SHP77 (cell line): ENCODE measurements at regions not wholly inside any gene's neighbourhood (a gene's known extent, or its start where the extent isn't known, plus 50 kb on each side); places are given as distances from the start of the nearest gene placed in this dataset.

Experiments used
- DNase-seq, 2 experiments: peaks; one replicate each; lab custom pipeline; 2025; lab: John Stamatoyannopoulos, UW

DNA sequence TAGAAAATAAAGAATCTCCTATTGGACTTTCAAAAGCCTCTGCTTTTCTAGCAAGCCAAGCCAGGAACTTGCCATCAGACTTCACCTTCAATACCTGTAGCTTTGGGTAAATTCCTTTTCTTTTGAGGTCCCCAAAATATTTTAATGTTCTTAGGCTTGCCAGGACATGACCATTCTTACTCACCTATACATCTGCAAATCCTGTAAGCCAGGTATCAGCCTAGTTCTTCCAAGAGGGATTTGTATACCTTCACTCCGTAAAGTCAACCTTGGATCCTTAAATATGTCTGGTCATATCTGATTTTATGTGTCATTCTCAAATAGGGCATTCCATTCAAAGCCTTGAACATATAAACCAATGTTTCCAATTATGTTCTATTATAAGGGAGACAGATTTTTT is 210.6 kb upstream of the CELF2 start:
- no peak for DNase-seq

DNA sequence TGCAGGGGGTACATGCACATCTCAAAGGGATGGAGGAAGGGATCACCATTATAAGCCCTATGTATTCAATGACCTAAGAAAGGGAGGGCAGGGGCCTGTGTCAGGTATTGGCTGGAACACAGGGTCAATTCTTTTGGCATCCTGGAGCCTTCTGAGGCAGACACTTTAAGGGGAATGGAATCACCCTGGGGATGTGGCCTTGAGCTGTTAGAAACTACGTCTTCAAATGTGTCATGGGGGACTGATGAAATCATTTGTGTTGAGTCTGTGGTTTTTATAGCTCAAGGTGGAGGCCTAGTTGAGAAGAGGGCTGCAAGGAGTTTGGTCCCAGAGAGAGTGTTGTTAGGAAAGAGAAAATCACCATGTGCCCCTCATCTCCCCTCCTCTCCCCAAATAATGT is 206.1 kb upstream of the CELF2 start:
- DNase-seq: no peak

DNA sequence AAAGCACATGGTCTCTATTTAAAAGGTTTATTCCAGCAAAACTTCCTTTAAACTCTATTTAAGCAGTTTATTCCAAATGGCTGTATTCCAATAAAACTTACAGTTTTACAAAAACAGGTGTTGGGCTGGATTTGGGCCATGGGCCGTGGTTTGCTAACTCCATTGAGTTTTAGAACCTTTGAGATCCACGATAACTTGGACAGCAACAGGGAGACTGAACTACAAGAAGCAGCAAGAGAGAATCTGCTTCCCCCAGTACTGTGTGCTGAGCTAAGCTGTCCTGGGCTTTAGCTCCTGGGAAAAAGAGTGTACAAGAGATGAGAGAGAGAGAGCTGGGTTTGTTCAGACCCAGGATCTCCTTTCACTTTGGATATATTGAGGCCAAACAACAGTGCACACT is 204.0 kb upstream of the CELF2 start:
- DNase-seq: no peak

DNA sequence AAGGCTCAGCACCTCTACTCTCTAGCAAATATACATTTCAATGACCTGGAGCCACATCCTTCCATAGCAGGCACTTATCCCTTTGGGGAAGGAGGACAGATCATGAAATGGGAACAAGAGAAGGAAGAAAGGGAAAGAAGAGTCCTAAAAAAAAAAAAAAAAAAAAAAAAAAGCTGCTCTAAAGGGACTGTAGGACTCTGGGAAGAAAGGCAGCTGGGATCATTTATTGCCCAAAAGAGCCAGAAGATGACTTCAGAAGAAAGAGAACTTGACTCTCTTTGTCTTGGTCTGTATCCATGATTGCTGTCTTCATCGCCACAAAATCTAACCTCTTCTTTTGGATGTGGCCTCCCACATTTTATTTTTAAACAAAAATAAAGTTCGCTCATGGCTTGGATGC is 203.6 kb upstream of the CELF2 start:
- DNase-seq: no peak

DNA sequence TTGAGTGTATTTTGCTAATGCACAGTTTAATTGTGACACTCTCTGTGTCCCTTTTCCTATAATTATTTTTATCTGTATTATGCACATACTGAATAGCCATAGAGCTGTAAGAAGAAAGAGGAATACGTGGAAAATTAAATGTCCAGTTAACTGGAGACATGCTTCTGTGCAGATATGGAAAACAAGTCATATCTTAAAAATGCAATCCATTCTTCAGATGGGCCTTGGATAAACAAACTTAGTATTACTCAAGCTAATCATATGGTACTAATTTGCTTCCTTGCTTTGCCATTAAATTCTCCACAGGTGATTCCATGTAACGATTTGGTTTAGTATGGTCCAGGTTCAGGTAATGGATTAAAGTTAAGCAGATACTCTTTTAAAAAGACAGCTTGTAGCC is 201.2 kb upstream of the CELF2 start:
- DNase-seq: no peak

DNA sequence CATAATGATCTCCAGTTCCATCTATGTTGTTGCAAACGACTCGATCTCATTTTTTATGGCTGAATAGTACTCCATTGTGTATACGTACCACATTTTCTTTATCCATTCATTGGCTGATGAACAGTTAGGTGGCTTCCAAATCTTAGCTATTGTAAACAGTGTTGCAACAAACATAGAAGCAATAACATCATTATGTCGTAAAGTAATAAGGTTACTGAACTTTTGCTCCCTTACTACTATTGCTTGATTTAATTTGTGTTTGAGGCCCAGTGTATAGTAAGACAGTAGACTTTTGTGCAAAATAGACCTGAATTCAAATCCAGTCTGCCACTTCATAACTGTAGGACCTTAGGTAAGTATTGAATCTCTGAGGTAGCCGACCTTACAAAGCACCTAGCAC is 200.1 kb upstream of the CELF2 start:
- DNase-seq: no peak

DNA sequence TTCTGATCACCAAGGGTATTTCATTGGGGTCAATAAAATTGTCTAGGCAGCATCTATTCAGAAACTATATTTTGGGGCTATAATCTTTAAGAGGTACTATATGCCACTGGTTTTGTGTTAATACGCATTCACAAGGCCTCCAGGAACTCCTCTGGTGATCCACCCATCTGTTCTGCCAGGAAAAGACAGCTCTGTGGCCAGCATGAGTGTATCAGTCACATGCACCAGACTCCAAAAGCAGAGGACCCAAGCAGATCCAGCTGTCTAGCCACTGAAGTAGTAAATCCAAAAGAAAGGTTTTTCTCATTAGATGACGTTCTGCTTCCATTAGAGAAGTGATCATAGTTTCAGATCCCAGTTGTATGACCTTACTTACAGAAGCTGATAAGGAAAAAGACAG is 199.6 kb upstream of the CELF2 start:
- DNase-seq: no peak

DNA sequence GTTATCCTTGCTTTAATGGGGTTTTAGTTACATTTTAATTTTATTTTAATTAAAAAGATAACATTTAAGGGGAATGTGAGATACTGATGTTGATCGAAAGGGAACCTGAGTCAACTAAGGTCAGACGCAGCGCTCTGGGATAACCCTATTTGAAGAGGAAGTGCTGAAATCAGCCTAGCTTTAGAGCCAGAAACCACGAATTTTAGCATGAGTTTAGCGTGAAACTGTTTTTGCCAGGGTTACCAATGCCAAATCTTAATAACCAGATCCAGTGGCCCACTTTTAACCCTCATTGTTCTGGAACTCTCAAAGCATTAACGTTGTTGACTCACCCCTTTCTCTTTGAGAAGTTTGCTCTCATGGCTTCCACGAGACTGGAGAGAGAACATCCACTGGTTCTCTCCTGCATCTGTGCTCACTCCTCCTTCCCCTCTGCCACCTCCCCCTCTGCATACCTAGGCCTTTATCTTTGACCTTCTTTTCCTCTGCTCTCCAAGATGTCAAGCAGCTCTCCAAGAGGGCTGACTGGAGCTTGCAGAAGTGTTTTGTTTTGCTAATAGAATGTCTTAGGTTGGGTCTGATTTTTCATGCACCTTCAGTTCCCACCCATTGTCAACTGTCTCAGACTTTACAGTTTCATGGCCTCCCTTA is 198.3 kb upstream of the CELF2 start:
- no peak for DNase-seq

DNA sequence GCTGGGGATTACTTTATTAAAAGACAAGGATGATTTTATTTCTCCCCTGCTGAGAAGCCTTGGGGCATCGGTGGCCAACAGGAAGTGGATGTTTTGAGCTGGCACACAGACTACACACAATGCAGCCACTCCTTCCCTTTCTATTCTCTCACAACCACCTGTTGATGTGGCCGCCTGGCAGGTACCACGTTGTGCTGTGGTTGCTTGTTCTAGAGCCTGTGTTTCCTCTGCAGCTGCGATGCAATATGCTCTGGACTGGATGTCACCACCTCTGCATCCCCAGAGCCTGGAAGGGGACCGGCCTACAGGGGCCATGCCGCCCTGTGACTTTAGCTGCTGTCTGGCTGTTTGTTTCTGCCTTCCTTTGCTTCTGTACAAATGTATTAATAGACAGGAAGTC is 195.7 kb upstream of the CELF2 start:
- no peak for DNase-seq

DNA sequence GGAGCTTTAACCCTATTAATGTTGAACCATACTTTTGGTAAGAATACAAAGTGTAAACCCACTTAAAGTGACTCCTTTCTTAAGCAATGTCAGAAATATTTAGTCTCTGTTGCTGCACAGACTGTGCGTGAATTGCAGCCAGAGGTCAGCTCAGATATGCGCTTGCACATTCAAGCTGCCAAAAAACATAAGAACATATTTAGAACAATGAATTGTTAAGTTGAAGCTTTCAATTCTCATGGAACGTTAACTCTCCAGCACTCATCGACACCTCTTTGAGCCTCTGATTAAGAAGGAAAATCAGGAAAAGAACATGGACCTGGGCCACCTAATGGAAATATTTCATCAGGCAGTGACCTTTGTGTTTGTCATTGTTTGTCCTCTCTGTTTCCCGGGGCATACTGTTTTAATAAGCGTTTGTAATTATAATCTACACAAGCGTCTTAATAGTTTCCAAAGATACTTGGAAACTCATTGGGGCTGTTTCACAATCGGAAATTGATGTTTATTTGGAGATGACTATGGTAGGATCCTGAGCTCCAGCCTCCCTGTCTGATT is 193.0 kb upstream of the CELF2 start:
- DNase-seq: no peak

DNA sequence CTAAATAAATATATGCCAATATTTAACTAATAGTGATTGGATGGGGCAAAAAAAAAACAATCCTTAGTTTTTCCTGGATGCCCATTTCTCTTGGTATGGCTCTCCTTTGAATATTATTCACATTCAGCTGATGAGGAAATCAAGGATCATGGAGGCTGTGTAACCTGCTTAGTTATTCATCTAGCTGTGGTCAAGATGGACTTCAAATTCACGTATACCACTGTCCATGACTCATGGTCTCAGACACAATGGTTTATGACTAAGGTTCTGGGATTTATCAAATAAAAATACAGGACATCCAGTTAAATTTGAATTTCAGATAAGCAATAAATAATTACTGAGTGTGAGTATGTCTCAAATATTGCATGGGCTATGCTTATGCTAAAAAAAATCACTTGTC is 191.5 kb upstream of the CELF2 start:
- no peak for DNase-seq

DNA sequence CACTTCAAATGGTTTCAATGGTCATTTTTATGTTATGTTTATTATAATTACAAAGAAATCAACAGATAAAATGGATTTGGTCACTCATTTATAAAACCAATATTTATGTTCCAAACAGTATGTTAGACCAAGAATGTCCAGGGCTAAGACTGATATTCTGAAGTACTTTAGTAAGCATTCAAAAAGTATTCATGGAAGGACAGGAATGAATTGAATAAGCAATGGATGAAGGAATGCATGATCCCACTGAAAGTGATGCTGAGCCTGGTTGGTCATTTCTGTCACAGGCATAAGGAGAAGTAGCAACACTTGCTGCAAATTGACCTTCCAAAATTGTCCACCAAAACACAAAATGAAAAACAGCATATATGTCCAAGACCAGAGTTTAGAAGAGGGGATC is 189.0 kb upstream of the CELF2 start:
- DNase-seq: no peak

DNA sequence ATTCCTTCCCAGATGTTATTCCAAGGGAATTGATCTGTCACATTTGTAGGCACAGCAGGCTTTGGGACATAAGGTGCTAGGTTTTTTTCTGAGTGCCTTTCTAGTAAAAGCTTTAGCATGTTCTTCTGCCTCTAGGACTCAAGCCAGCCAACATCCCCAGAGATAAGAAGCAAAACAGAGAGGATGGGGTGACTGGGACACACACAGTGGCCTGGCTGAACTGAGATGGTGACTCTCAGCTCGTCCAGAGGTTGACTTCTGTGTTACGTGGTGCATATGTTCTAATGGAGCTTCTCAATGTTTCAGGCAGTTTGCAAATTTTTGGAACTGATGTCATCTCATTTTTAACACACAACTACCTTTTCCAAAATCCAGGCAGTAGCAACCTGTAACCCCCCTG is 188.1 kb upstream of the CELF2 start:
- no peak for DNase-seq

DNA sequence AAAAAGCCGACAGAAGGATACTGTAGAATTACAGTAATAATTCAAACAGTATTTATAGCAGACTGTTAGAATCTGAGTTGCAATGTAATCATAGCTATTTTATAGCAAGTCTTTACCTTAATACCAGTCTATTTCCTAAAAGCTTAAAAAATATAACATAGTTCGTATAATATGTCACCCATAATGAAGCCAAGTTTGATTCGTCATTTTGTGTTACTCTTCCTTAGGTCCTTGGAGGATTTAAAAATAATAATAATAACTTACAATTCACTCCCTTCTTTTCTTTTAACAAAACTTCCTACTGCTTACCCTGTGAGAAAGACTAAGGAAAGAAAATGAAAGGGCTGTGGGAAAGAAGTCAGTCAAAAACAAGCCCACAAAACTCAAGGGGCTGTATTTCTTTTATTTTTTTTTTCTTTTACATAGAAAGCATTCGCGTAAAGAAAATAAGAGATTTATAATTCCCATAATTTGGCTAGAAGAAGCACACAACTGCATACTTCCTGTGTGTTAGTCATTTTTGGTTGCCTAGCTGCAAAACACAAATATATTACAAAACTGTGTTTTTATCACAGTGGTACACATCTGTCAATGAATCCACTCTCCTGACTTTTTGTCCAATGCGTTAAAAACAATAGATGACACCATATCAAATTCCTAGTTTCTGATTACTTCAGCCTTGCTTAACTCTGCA is 187.2 kb upstream of the CELF2 start:
- DNase-seq: no peak

DNA sequence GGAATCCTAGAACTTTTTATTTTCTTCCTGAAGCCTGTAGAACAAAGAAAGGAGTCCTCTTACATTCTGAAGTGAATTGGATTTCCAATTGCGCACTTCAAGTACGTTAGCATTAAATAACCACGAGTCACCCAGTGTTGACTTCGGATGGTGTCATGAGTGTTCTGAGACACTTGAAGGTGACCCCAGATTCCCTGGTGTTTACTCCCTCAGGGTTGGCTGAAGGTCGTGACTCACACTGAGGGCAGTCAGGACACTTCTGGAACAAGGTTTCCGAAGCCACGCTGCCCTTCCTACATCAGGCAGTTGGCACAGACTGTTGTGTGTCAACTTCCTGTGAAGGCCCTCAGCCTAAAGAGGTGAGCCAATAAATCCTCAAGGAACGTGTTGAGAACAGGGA is 186.6 kb upstream of the CELF2 start:
- DNase-seq: no peak

DNA sequence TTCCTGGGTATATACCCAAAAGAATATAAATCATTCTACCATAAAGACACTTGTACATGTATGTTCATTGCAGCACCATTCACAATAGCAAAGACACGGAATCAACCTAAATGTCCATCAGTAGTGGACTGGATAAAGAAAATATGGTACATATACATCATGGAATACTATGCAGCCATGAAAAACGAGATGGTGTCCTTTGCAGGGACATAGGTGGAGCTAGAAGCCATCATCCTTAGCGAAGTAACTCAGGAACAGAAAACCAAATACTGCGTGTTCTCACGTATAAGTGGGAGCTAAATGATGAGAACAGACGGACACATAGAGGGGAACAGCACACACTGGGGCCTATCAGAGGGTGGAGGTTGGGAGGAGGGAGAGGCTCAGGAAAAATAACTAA is 183.7 kb upstream of the CELF2 start:
- DNase-seq: no peak

DNA sequence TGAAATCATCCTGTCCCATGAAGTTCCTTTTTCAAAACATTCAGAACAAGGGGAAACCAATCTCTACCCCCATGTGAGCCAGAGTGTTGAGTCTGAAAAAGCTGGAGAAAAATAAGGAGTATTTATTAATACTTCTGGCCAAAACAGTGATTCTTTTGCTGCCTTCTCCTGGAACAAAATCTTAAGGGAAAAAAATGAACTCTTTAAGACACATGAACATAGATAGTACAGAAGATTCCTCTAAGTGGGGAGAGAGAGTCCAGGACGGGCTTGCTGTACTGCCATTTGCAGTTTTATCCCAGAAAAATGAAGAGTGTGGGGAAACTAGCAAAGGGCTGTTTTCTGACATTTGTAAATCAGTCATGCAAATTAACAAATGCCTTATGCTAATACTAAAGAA is 173.4 kb upstream of the CELF2 start:
- DNase-seq: no peak

DNA sequence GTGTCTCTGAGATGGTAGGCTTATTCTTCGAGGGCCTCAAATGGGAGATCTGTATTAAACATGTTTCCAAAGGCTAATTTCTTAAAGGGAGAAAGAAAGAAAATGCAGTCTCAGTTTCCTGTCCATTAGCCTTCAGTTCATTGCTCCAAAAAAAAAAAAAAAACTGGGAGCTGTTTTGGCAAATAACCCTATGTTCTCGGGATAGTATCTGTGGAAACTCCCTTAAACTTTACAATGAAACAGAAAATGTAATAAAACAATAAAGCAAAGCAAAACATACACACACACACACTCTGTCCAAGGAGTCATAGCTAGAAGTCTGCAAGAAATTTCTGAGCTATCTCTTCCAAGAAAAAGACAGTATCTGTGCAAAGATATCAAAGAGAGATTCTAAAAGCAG is 172.5 kb upstream of the CELF2 start:
- no peak for DNase-seq

DNA sequence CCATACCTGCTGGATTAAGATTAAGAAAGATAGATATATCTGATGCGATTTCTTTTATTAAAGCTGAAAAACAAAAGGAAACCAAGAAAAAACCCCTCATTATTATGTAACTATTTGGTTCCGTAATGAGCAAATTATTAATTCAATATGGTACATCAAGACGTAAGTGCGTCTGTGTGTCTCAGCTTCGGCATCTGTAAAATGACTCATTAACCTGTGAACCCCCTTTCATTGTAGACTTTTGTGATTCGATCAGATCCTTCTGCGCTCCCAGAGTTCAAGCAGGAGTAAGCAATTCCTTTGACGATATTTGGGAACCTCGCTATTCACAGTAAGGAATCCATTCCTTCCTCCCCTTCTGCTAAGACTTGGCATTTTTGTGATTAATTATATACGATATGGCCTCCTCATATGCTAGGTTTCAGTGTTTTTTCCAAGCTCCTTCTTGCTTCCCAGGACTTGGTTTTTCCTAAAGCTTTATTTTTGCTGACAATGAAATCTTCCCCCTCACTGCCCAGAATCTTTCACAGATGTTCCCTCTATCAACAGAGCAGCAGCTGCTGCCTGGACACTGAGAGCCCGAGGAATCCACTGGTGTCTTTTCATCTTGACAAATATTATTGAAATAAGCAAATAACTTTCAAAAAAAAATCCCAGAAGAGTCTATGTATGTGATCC is 171.7 kb upstream of the CELF2 start:
- DNase-seq: no peak

DNA sequence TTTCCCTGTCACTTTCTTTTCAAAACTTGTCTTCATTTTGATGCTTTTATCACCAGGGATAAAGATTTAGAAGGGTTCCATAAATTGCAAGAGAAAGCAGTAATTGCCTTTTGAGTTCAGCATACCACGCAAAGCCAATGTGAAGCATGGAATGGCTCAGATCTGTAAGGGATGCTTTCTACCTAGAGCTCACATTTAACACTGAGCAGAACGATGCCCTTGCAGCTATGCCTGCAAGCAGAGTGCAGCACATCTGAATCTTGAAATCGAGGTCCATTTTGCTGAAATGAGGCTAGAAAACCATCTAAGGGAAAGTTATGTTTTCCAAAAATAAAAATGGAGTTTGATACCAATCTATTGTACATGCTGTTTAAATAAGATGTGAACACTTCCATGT is 171.2 kb upstream of the CELF2 start:
- DNase-seq: no peak

DNA sequence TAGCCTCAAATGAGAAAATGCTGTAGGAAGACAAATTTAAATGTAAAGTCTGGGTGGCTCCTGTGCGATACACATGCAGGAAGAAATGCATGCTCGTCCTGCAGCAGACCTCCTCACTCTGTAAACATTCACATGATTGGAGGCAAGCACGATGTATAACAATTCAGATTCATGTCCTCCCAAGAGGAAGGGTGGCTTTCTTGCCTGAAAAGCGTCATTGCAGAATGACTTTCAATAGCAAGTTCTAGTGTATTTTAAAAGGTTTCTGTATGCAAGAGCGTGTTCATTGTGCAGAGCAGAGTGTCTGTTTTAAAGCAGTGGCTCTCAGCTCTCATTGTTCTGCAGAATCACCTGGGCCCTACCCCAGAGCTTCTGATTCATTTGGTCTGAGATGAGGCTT is 170.3 kb upstream of the CELF2 start:
- no peak for DNase-seq

DNA sequence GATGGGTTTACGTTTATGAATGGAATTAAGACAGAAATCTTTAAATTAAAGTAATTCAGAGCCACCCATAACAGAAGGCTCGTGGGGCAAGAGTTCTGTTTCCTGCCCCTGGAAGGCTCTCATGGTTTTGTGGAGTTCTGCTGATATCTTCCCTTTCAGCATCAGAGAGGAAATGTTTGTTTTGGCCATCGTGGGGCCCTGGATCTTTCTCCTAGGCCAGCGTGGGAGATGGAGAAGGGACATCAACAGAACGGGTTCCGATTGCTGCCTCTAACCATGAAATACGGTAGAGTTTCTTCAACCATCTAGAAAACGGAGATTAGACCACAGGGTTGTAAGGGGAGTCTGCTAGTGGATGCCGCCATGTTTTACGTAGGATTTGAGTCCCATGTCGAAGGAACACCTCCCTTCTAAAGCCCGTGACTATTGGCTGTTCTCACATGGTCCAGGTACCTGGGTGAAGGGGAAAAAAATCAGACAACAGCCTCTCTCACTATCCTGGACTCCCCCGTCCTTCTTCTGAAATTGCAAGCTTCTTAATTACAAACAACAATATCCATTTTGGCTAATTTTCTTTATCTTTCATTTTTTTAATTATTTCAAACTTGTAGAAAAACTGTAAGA is 169.1 kb upstream of the CELF2 start:
- no peak for DNase-seq

DNA sequence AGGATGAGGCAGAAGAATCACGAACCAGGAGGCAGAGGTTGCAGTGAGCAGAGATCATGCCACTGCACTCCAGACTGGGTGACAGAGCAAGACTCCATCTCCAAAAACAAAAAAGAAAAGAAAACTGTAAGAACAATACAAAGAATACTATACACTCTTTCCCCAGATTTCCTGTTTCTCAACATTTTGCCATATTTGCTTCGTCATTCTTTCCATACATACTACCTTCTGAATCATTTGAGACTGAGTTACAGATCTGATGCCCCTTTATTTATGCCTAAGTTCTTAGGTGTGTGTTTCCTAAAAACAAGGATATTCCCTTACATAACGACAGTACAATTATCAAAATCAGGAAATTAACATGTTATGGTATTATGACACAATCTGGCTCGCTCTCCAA is 168.4 kb upstream of the CELF2 start:
- DNase-seq: no peak
